HuH-7.5 (cell line): ENCODE measurements at regions not wholly inside any gene's neighbourhood (a gene's known extent, or its start where the extent isn't known, plus 50 kb on each side); places are given as distances from the start of the nearest gene placed in this dataset.
"Not testable (repeated sequence)": the region's sequence is repeated elsewhere in the genome, so short reads cannot be mapped to it uniquely, and the experiment has no call there.

Source experiments
- DNase-seq: peaks from one replicate; pipeline ENCODE4 v3.0.0; 2011; ENCODE audit warnings: low spot score

- not testable (repeated sequence) for DNase-seq
These were observed 127.9 kb downstream of the ARRDC4 start for GRCh38 chr15:98088307-98088945.

DNA sequence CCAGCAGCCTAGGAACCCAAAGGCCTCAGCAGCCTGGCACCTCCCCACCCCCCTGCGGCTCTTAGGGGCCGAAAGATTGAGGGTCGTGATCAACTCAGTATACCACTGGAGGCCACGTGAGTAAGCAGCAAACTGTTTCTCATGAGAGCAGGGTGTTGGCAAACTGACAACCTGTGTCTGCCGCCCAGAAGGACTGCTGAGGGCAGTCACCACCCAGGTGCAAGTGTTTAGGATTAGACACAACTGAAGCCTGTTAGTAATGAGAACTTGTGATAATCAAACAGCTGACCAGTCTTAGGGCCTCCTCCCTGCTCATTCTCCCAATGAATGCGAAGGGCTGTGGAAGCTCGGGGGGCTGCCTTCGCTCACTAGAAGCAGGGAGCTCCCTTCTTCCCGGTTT lies 128.8 kb downstream of the ARRDC4 start:
- DNase-seq = not testable (repeated sequence)

- DNase-seq = not testable (repeated sequence)
These were observed 137.5 kb downstream of the ARRDC4 start for GRCh38 chr15:98097986-98098385.

DNA sequence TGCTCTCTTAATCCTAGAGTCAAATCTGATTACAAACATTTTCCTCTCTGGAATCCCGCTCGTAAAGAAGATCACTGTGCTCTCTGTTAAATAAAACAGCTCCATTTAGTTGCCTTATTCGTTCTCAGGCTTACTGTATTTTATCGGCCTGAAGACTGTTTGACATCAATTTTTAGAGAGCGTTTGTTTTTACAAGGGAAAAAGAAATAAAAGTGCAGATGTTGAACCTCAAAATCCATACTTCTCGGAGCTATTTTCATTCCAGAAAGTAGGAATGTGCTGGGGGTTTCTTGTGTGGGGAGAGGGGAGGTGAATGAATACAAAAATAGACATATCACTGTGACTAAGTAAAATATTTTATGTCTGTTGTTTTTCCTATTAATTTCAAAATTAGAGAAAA lies 140.1 kb downstream of the ARRDC4 start:
- DNase-seq = not testable (repeated sequence)

- no peak for DNase-seq
These were observed 143.1 kb downstream of the ARRDC4 start for GRCh38 chr15:98103570-98103969.

DNA sequence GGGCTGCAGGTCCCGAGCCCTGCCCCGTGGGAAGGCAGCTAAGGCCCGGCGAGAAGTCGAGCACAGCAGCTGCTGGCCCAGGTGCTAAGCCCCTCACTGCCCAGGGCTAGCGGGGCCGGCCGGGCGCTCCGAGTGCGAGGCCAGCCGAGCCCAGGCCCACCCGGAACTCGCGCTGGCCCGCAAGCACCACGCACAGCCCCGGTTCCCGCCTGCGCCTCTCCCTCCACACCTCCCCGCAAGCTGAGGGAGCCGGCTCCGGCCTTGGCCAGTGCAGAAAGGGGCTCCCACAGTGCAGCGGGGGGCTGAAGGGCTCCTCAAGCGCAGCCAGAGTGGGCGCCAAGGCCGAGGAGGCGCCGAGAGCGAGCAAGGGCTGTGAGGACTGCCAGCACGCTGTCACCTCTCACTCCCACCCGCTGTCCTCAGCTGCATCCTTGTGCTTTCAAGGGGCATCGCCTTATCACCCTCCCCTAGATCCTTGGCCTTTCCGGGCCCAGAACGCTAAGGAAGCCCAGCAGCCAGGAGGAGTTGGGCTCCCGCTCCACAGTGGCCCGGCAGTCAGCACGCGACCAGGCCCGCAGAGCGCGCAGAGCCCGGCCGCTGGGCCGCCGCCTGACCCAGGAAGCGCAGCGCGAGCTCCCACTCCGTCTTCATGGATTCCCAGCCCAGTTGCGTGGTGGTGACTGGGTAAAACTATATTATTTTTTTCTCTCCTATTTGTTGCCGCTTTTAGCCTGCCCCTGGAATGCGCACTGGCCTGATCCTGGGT lies 144.1 kb downstream of the ARRDC4 start:
- not testable (repeated sequence) for DNase-seq

- DNase-seq = not testable (repeated sequence)
These were observed 146.2 kb downstream of the ARRDC4 start for GRCh38 chr15:98106615-98107194.

DNA sequence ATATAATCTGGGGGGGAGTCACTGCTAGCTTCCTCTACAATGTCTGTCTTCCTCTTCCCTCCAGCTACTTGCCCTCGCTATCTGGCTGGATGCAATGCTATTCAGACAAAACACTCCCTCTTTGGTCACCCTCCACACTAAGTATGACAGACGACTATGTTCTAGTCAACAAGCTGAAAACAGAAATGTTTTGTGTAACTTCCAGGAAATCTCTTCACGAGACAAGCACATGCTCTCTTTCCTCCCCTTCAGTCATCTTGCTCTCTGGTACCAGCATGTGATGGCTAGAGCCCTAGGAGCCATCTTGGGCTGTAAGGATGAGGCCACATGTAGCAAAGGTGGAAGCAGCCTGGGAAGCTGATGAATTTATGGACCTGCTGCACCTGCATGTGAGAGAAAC lies 151.3 kb downstream of the ARRDC4 start:
- DNase-seq = no peak

GRCh38 chr15:98113327-98113726 lies 152.8 kb downstream of the ARRDC4 start:
- DNase-seq = no peak

GRCh38 chr15:98120561-98120960 lies 160.1 kb downstream of the ARRDC4 start:
- DNase-seq = no peak

DNA sequence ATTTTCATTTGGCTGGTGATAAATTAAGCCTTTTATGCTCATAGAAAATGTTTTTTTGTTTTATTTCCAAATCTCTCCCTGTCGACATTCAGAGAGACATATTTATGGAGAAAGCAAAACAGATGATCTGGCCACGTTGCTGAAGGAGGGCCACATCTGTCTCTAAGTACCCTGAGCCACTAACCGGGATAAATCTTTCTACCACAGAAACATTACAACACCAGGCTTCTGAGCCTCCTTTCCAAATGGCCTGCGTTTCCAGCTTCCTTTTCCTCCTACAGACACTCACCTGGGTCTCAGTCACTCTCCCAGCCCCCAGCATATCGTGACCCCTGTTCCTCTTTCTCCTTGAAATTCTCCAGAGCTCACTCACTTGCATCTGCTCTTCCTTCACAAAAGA lies 161.0 kb downstream of the ARRDC4 start:
- DNase-seq = no peak

DNA sequence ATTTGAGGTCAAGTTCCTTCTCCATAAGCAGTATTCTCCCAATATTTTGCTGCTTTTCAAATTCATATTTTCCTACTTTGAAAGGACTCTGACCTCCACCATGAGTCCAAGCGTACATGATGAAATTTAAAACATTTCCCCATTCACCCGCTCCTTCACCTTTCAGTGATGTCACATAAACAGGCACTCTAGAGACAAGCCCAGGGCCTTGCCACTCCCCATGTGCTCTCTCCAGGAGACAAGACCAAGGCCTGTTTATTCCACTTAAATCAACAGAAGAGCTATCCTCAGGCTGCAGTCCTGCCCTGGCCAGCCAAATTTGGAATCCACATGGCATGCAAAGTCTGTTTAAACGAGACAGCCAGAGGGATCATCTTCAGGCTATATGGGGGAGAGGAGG lies 161.5 kb downstream of the ARRDC4 start:
- no peak for DNase-seq

DNA sequence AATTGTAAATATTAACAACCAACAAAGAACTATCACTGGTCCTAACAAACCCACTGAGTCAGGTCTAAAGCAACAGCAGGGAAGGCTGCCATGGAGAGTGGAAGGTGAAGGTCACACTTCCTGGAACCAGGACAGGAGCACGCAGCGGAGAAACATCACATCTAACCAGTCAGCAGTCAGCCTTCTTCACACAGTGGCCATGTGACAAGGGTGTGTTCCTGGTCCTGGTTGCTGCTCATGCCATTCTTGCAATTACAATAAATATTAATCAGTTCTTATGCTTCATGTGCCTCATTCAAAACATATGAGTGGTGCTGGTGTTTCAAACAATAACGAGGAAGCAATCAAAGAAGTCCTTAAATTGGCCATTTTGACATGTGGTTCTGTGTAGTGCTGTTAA lies 162.8 kb downstream of the ARRDC4 start:
- no peak for DNase-seq

DNA sequence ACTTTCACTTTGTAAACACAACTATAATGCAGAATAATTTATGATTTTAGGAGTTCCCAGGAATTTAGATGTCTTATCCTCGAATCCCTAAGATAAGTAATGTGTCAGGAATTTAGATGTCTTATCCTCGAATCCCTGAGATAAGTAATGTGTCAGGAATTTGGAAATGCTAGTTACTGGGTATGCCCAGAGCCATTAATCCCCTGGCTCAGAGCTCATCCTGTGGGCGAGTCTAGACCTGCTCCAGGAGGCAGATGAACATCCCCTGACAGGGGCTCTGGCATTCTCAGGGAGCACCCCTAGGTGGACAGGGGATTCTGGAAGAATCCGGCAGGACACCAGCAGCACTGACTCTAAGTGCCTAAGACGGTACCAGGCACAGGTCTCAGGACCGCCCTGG lies 163.3 kb downstream of the ARRDC4 start:
- no peak for DNase-seq

- DNase-seq = no peak
These were observed 164.1 kb downstream of the ARRDC4 start for GRCh38 chr15:98124581-98124980.

DNA sequence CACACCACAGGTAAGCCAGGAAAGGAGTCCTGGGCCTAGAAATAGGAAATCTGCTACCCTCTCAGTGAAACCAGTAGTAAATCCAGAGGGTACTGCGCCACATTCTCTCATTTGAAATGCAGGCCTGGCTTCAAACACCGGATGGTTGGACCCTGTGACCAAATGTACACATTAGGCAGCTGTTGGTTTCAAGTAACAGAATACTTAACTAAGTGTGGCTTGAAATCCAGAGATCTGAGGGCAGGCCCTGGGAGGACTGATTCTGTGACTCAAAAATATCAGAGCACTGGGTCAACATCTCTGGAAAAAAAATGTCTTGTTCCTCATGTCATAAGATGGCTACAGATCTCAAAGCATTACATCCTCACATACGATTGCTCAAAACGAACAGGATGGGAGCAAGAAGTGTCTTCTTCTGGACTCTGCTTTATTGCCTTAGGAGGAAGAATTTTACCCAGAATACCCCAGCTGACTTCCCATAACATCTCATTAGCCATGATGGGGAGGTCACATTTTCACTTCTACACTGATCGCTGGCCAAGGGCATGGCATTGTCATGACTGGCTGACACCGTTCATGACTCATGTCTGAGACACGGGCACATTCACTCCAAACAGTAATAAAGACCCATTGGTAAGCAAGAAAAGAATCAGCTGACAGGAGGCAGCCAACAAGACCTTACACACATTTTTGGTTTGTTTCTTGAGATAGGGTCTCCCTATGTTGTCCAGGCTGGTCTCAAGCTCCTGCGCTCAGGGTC lies 166.0 kb downstream of the ARRDC4 start:
- no peak for DNase-seq

GRCh38 chr15:98127586-98127985 lies 167.1 kb downstream of the ARRDC4 start:
- DNase-seq = no peak

- no peak for DNase-seq
These were observed 171.4 kb downstream of the ARRDC4 start for GRCh38 chr15:98131924-98132323.

GRCh38 chr15:98134905-98135304 lies 174.4 kb downstream of the ARRDC4 start:
- no peak for DNase-seq

DNA sequence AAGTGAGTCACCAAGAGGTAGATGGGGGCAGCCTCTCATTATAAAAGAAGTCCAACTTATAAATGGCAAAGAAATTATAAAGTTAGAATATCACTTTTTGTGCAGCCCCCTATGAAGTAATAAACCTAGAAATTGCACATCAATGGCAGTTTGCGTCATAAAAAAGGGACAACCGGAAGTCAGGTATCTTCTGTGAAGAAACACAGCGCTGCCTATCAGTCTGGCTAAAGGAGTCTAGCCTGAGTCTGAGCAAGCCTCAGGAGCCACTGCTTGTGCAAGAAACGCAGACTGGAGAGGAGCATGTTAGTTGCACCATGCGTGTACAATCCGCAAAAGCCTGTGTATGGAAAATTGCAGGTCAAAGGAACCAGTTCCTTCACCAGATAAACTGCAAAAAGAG lies 178.4 kb downstream of the ARRDC4 start:
- DNase-seq = no peak

GRCh38 chr15:98139337-98139736 lies 178.8 kb downstream of the ARRDC4 start:
- DNase-seq = no peak

DNA sequence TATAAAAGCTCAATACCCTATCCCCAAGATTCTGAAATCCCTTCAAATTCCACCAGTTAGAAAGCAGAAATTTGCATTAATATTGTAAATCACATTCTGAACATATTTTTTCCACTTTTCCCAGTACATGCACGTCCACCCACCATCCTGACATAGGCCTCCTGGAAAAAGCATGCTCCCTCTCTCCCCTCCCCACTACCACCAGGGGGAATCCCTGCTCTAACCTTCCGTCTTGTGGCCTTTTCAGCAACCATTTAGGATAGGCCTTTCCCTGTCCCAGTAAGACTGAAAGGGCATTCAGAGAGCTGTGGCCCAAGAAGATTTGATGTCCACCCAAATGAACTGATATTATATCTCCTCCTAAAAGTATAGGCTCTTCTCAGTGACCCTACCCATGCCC lies 182.1 kb downstream of the ARRDC4 start:
- no peak for DNase-seq

GRCh38 chr15:98143116-98143515 lies 182.6 kb downstream of the ARRDC4 start:
- no peak for DNase-seq
